HepG2 (cell line): ENCODE measurements at regions not wholly inside any gene's neighbourhood (a gene's known extent, or its start where the extent isn't known, plus 50 kb on each side); places are given as distances from the start of the nearest gene placed in this dataset.

Experiments
- ATAC-seq: fragments of 200-7000 bp; cut with Tn5 transposase; 3 replicates; pipeline ENCODE4 v1.9.1; 2020; ENCODE audit warnings: mild to moderate bottlenecking, moderate library complexity
- BruUV-seq: library from RNA; stranded (reverse); fragments of 400-500 nt; replicated peaks from 2 replicates; lab custom pipeline; 2021; lab: Mats Ljungman, UMichigan
- CTCF ChIA-PET: fragments of 300-600 bp; formaldehyde crosslinking; extraction: SDS; loops from one replicate; lab custom pipeline; 2021; ENCODE audit warnings: low total read pairs, inconsistent platforms, low intra/inter-chr PET ratio; lab: Yijun Ruan, JAX
- POLR2A ChIA-PET: fragments of 350-600 bp; sonication (Branson Sonifier 250); formaldehyde crosslinking; loops from one replicate; lab custom pipeline; 2020; ENCODE audit warnings: antibody characterized with exemption, inconsistent platforms; lab: Yijun Ruan, JAX
- DNase-seq: peaks from one replicate; pipeline ENCODE4 v3.0.0-alpha.2; 2015; ENCODE audit warnings: low spot score
- FAIRE-seq: peaks from 3 replicates; lab custom pipeline; 2011; peaks lifted over from hg19 to GRCh38; lab: Jason Lieb, UNC
- H2AFZ ChIP-seq: one replicate; pipeline ENCODE4 v1.6.1; 2011; ENCODE audit warnings: low read length, inconsistent platforms
- H3K27ac ChIP-seq: fragments of 300-600 bp; 3 replicates; pipeline ENCODE4 v1.8.0; 2011; ENCODE audit warnings: mixed run types, mild to moderate bottlenecking, mixed read lengths, low read length, inconsistent platforms; ENCODE audit not compliant: insufficient read depth; ENCODE audit errors: extremely low read length
- H3K27me3 ChIP-seq, 2 experiments: fragments of 200-600 bp in 1 of 2; 2 replicates in 1 of 2; 3 replicates in 1 of 2; pipeline versions ENCODE4 v1.6.0 to v1.8.0; 2011; ENCODE audit warnings: low read length in 2 of 2, mild to moderate bottlenecking in 2 of 2, moderate library complexity in 2 of 2, inconsistent platforms in 1 of 2; ENCODE audit not compliant: insufficient read depth in 2 of 2, control insufficient read depth in 1 of 2
- H3K36me3 ChIP-seq, 2 experiments: fragments of 200-600 bp in 1 of 2; replicated peaks in 1 of 2; 2 replicates in 1 of 2; 3 replicates in 1 of 2; pipeline versions ENCODE4 v1.5.1 to v1.8.0; 2011; ENCODE audit warnings: low read length in 2 of 2, inconsistent platforms in 1 of 2; ENCODE audit not compliant: insufficient read depth in 2 of 2, control insufficient read depth in 1 of 2
- H3K4me1 ChIP-seq: 2 replicates; pipeline ENCODE4 v1.5.1; 2012; ENCODE audit warnings: low read length, inconsistent platforms; ENCODE audit not compliant: insufficient read depth
- H3K4me2 ChIP-seq: 2 replicates; pipeline ENCODE4 v1.6.0; 2011; ENCODE audit warnings: low read depth, low read length, inconsistent platforms
- H3K4me3 ChIP-seq, 3 experiments: fragments of 200-600 bp in 1 of 3; sonication (generic), shearing (Covaris generic) in 1 of 3; replicated peaks in 1 of 3; 2 replicates each; pipeline ENCODE4 v1.5.1; 2011 to 2016; ENCODE audit warnings: low read length in 3 of 3, inconsistent platforms in 2 of 3, low read depth in 2 of 3, mild to moderate bottlenecking in 2 of 3, control low read depth in 1 of 3, mixed read lengths in 1 of 3; ENCODE audit not compliant: insufficient read depth in 1 of 3
- H3K79me2 ChIP-seq: one replicate; pipeline ENCODE4 v1.6.1; 2011; ENCODE audit warnings: low read length, inconsistent platforms; ENCODE audit not compliant: insufficient read depth
- H3K9ac ChIP-seq: 2 replicates; pipeline ENCODE4 v1.6.0; 2011; ENCODE audit warnings: mild to moderate bottlenecking, low read depth, low read length, inconsistent platforms; ENCODE audit not compliant: insufficient read depth
- H3K9me3 ChIP-seq: 2 replicates; pipeline ENCODE4 v1.5.1; 2012; ENCODE audit warnings: mild to moderate bottlenecking, low read length
- H4K20me1 ChIP-seq: 2 replicates; pipeline ENCODE4 v1.6.0; 2011; ENCODE audit warnings: inconsistent platforms, mild to moderate bottlenecking, low read length, moderate library complexity; ENCODE audit not compliant: insufficient read depth
- FOXP1 ChIP-seq, 2 experiments: fragments of 450-650 bp in 1 of 2; IDR thresholded peaks; 2 replicates each; pipeline ENCODE4 v1.6.1; 2017 to 2018; ENCODE audit warnings: antibody characterized with exemption in 1 of 2
- IRF2 ChIP-seq: IDR thresholded peaks from 2 replicates; pipeline ENCODE4 v1.6.1; 2018; ENCODE audit warnings: missing genetic modification reagents, missing compliant biosample characterization
- ISL2 ChIP-seq: sonication (generic); formaldehyde crosslinking; IDR thresholded peaks from 2 replicates; pipeline ENCODE4 v1.5.0; 2020; ENCODE audit warnings: missing genetic modification reagents
- KAT8 ChIP-seq: IDR thresholded peaks from 2 replicates; pipeline ENCODE4 v1.6.1; 2016; ENCODE audit warnings: missing genetic modification reagents, missing compliant biosample characterization
- KDM5B ChIP-seq: sonication (generic); formaldehyde crosslinking; IDR thresholded peaks from 2 replicates; pipeline ENCODE4 v1.4.0; 2020; ENCODE audit warnings: missing genetic modification reagents, mild to moderate bottlenecking, borderline replicate concordance
- KLF12 ChIP-seq: sonication (generic); formaldehyde crosslinking; IDR thresholded peaks from 2 replicates; pipeline ENCODE4 v1.4.0; 2020; ENCODE audit warnings: missing genetic modification reagents, borderline replicate concordance
- MAFK ChIP-seq, 2 experiments: IDR thresholded peaks in 1 of 2; conservative IDR thresholded peaks in 1 of 2; 2 replicates each; pipeline ENCODE4 v1.6.1; 2011; ENCODE audit warnings: improper control_type of control experiment in 2 of 2, low read length in 2 of 2
- MATR3 ChIP-seq: sonication (generic); formaldehyde crosslinking; IDR thresholded peaks from 2 replicates; pipeline ENCODE4 v1.4.0; 2020; ENCODE audit warnings: missing genetic modification reagents
- MTA1 ChIP-seq: sonication (generic); formaldehyde crosslinking; IDR thresholded peaks from 2 replicates; pipeline ENCODE4 v1.4.0; 2020; ENCODE audit warnings: missing genetic modification reagents, mild to moderate bottlenecking, borderline replicate concordance
- RAD51 ChIP-seq: fragments of 450-650 bp; IDR thresholded peaks from 2 replicates; pipeline ENCODE4 v1.6.1; 2016; ENCODE audit warnings: borderline replicate concordance
- SIN3B ChIP-seq: fragments of 150-350 bp; IDR thresholded peaks from 2 replicates; pipeline ENCODE4 v1.6.1; 2014; ENCODE audit warnings: low read length
- TOPORS ChIP-seq: sonication (generic); formaldehyde crosslinking; IDR thresholded peaks from 2 replicates; pipeline ENCODE4 v1.8.0; 2023; ENCODE audit warnings: mild to moderate bottlenecking, missing genetic modification reagents
- TSC22D2 ChIP-seq: sonication (generic); formaldehyde crosslinking; IDR thresholded peaks from 2 replicates; pipeline ENCODE4 v1.5.1; 2020; ENCODE audit warnings: missing genetic modification reagents, mild to moderate bottlenecking, borderline replicate concordance
- ZBTB25 ChIP-seq: IDR thresholded peaks from 2 replicates; pipeline ENCODE4 v1.6.1; 2018; ENCODE audit warnings: missing genetic modification reagents
- ZC3H4 ChIP-seq: sonication (generic); formaldehyde crosslinking; IDR thresholded peaks from 2 replicates; pipeline ENCODE4 v1.4.0; 2020; ENCODE audit warnings: missing genetic modification reagents, borderline replicate concordance
- ZMYM3 ChIP-seq: sonication (generic); formaldehyde crosslinking; IDR thresholded peaks from 2 replicates; pipeline ENCODE4 v1.5.1; 2020; ENCODE audit warnings: mild to moderate bottlenecking, missing genetic modification reagents
- ZNF432 ChIP-seq: sonication (generic); formaldehyde crosslinking; IDR thresholded peaks from 2 replicates; pipeline ENCODE4 v1.5.0; 2020; ENCODE audit warnings: missing genetic modification reagents, mild to moderate bottlenecking, borderline replicate concordance
- ZNF496 ChIP-seq: sonication (generic); formaldehyde crosslinking; IDR thresholded peaks from 2 replicates; pipeline ENCODE4 v1.8.1; 2023; ENCODE audit warnings: mild to moderate bottlenecking, moderate library complexity, missing genetic modification reagents; ENCODE audit not compliant: insufficient replicate concordance
- in situ Hi-C: cut with HindIII; loops from 2 replicates; pipeline ENCODE4 v1.10.0; 2017; ENCODE audit warnings: low pct_unique_long_range_greater_than_20kb; ENCODE audit not compliant: extremely low pct_ligation_motif_present
- intact Hi-C: fragments of 100-400 bp; cut with micrococcal nuclease; formaldehyde crosslinking; loops from one replicate; pipeline ENCODE4 v1.10.0; 2022; ENCODE audit not compliant: unreplicated experiment
- TF ChIP-seq, protein P1 (sequence below): sonication (generic); formaldehyde crosslinking; IDR thresholded peaks from 2 replicates; pipeline ENCODE4 v1.4.0; 2020; ENCODE audit warnings: missing genetic modification reagents

GRCh38 chr14:53758141-53758540 lies 198.5 kb downstream of the BMP4 start (continued):
- no peak for TF ChIP-seq MAFK (conservative IDR thresholded peaks at IDR 0.05 in 1 of 2, IDR thresholded peaks at IDR 0.05 in 1 of 2; ENCODE audit: low read length in 2 of 2)
- TF ChIP-seq IRF2 (CRISPR knock-in tag): no peak
- no peak for TF ChIP-seq ZBTB25 (CRISPR knock-in tag)
- no peak for TF ChIP-seq ZNF432 (CRISPR knock-in tag)
- TF ChIP-seq ZMYM3 (CRISPR knock-in tag): 0 out of 2 replicates have a peak, but pooled peaks have one; percentile 21
- TF ChIP-seq KLF12 (CRISPR knock-in tag): no peak

DNA sequence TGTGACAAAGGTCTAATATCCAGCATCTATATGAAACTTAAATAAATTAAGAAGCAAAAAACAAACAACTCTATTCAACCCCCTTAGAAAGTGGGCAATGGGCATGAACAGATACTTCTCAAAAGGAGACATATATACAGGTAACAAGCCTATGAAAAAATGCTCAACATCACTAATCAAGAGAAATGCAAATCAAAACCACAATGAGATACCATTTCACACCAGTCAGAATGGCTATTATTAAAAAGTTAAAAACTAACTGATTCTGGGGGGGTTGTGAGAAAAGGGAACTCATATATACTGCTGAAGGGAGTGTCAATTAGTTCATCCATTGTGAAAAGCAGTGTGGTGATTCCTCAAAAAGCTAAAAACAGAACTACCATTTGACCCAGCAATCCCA lies 198.9 kb downstream of the BMP4 start:
- ChIA-PET CTCF (no interaction called here), POLR2A (no interaction called here)
- DNase-seq: no peak
- TF ChIP-seq ISL2: no peak
- TF ChIP-seq MATR3 (CRISPR knock-in tag): no peak
- no peak for TF ChIP-seq RAD51
- no peak for TF ChIP-seq ZNF496 (CRISPR knock-in tag)
- no peak for TF ChIP-seq MTA1
- no peak for TF ChIP-seq KDM5B (CRISPR knock-in tag)
- no peak for TF ChIP-seq FOXP1 (IDR thresholded peaks at IDR 0.05)
- no peak for TF ChIP-seq FOXP1 (CRISPR knock-in tag; IDR thresholded peaks at IDR 0.05)
- TF ChIP-seq, protein P1, sequence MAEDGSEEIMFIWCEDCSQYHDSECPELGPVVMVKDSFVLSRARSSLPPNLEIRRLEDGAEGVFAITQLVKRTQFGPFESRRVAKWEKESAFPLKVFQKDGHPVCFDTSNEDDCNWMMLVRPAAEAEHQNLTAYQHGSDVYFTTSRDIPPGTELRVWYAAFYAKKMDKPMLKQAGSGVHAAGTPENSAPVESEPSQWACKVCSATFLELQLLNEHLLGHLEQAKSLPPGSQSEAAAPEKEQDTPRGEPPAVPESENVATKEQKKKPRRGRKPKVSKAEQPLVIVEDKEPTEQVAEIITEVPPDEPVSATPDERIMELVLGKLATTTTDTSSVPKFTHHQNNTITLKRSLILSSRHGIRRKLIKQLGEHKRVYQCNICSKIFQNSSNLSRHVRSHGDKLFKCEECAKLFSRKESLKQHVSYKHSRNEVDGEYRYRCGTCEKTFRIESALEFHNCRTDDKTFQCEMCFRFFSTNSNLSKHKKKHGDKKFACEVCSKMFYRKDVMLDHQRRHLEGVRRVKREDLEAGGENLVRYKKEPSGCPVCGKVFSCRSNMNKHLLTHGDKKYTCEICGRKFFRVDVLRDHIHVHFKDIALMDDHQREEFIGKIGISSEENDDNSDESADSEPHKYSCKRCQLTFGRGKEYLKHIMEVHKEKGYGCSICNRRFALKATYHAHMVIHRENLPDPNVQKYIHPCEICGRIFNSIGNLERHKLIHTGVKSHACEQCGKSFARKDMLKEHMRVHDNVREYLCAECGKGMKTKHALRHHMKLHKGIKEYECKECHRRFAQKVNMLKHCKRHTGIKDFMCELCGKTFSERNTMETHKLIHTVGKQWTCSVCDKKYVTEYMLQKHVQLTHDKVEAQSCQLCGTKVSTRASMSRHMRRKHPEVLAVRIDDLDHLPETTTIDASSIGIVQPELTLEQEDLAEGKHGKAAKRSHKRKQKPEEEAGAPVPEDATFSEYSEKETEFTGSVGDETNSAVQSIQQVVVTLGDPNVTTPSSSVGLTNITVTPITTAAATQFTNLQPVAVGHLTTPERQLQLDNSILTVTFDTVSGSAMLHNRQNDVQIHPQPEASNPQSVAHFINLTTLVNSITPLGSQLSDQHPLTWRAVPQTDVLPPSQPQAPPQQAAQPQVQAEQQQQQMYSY (CRISPR knock-in tag): no peak
- TF ChIP-seq SIN3B: no peak
- no peak for TF ChIP-seq TOPORS (CRISPR knock-in tag)
- no peak for TF ChIP-seq TSC22D2
- TF ChIP-seq ZC3H4: no peak
- no peak for TF ChIP-seq KAT8 (CRISPR knock-in tag)

More for the DNA sequence above, 198.9 kb downstream of the BMP4 start:
- no peaks in the 10 kb centered on the region for H3K27me3 ChIP-seq
- no peak overlapping the region for H2AFZ ChIP-seq
- in situ Hi-C loops (no loop called here), intact Hi-C loops (no loop called here)
- no TSS peak for BruUV-seq
- no peak for ATAC-seq
- FAIRE-seq: no peak
- H3K9me3 ChIP-seq: no peaks in the 10 kb centered on the region; the same call in 1 of the 2 replicates
- H3K79me2 ChIP-seq: no peaks in the 10 kb centered on the region
- H3K4me2 ChIP-seq: no peak overlapping the region
- no peaks in the 10 kb centered on the region for H4K20me1 ChIP-seq
- no peak overlapping the region for H3K27ac ChIP-seq
- H3K36me3 ChIP-seq: no peaks in the 10 kb centered on the region
- no peak overlapping the region for H3K4me3 ChIP-seq
- peaks cover 7% of the 10 kb centered on the region; the same call in 1 of the 2 replicates for H3K4me1 ChIP-seq
- no peak overlapping the region for H3K9ac ChIP-seq
